Uterus (tissue), 2 donors: ENCODE measurements at regions not wholly inside any gene's neighbourhood (a gene's known extent, or its start where the extent isn't known, plus 50 kb on each side); places are given as distances from the start of the nearest gene placed in this dataset.

Experiments used
- CTCF ChIP-seq, 4 experiments: fragments of 200-600 bp in 2 of 4; fragments of 450-650 bp in 2 of 4; sonication (generic) in 2 of 4; IDR thresholded peaks; one replicate each; pipeline ENCODE4 v1.5.1; 2016 to 2019; ENCODE audit warnings: antibody characterized with exemption in 4 of 4, mild to moderate bottlenecking in 2 of 4, moderate library complexity in 1 of 4
- POLR2A ChIP-seq, 2 donors: fragments of 450-650 bp; IDR thresholded peaks; one replicate each; pipeline ENCODE4 v1.6.1; 2016; ENCODE audit warnings: antibody characterized with exemption in 2 of 2, mild to moderate bottlenecking in 1 of 2, moderate library complexity in 1 of 2

DNA sequence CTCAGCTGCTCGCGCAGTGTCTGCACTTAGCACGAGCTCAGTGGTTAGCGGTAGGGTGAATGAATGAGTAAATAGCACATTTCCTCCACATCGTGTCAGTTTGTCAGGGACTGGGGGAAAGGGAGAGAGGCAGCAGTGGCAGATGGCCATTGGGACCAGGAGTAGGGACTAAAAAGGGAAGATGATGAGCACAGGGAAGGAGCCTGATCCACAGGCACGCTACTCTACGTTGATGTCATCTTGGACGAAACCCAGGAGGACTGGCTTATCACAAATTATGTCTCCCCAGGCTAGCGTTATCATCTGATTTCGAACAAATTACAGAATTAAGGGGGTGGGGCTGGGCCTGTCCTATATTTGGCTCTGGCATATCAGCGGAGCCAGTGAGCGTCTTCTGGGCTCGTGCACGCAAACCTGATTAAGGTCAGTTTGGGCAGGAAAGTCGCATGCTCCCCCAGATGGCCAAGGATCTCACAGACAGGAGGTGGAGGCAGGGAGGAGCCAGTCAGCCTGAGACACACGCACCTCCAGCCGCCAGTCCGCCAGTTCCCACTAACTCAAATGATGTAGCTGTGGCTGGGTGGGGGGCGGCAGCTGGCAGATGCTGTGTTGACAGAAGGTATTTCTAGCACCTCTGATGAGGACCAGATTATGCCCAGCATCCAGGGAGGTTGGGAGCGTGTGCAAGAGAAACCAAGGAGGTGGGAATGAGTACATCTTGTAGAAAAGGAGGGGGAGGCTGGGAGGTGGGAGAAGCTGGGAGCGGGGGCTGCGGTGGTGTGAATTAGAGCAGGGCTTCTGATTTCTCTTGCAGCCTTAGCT, 97.4 kb upstream of the PRDM11 start:
- no peak for TF ChIP-seq CTCF (IDR thresholded peaks at IDR 0.05)
- no peak for TF ChIP-seq POLR2A (IDR thresholded peaks at IDR 0.05)
